ENCODE measurements at regions not wholly inside any gene's neighbourhood (a gene's known extent, or its start where the extent isn't known, plus 50 kb on each side); places are given as distances from the start of the nearest gene placed in this dataset.

GRCh38 chr2:147164563-147164962 is 680.3 kb upstream of the ACVR2A start:
- no peak for TF ChIP-seq CTCF (IDR thresholded peaks at IDR 0.05)
- TF ChIP-seq POLR2A (IDR thresholded peaks at IDR 0.05), result no peak

Measured in uterus (tissue), 2 donors.